ENCODE measurements at regions not wholly inside any gene's neighbourhood (a gene's known extent, or its start where the extent isn't known, plus 50 kb on each side); places are given as distances from the start of the nearest gene placed in this dataset.

- no peak for DNase-seq
These were observed 713.4 kb downstream of the TBC1D32 start for GRCh38 chr6:120620900-120621299.

- DNase-seq, result no peak
These were observed 719.0 kb downstream of the TBC1D32 start for GRCh38 chr6:120615238-120615637.

GRCh38 chr6:120614723-120615122, 719.6 kb downstream of the TBC1D32 start:
- DNase-seq, result no peak

GRCh38 chr6:120608826-120609225, 725.5 kb downstream of the TBC1D32 start:
- no peak for DNase-seq

- DNase-seq, result no peak
These were observed 727.5 kb downstream of the TBC1D32 start for GRCh38 chr6:120606743-120607142.

- DNase-seq, result no peak
These were observed 729.8 kb downstream of the TBC1D32 start for GRCh38 chr6:120604510-120604909.

- no peak for DNase-seq
These were observed 743.7 kb downstream of the TBC1D32 start for GRCh38 chr6:120590611-120591010.

GRCh38 chr6:120588424-120588823, 745.9 kb downstream of the TBC1D32 start:
- no peak for DNase-seq

- no peak for DNase-seq
These were observed 746.9 kb downstream of the TBC1D32 start for GRCh38 chr6:120587381-120587780.

- no peak for DNase-seq
These were observed 750.0 kb downstream of the TBC1D32 start for GRCh38 chr6:120584111-120584760.

GRCh38 chr6:120576061-120576460, 758.2 kb downstream of the TBC1D32 start:
- DNase-seq, result no peak

- DNase-seq, result no peak
These were observed 764.6 kb downstream of the TBC1D32 start for GRCh38 chr6:120569714-120570113.

- no peak for DNase-seq
These were observed 769.5 kb downstream of the TBC1D32 start for GRCh38 chr6:120564779-120565178.

GRCh38 chr6:120558294-120558693, 776.0 kb downstream of the TBC1D32 start:
- no peak for DNase-seq

- no peak for DNase-seq
These were observed 776.7 kb downstream of the TBC1D32 start for GRCh38 chr6:120557554-120557953.

- DNase-seq, result no peak
These were observed 777.8 kb downstream of the TBC1D32 start for GRCh38 chr6:120556491-120556890.

- DNase-seq, result no peak
These were observed 780.9 kb downstream of the TBC1D32 start for GRCh38 chr6:120553353-120553752.

- DNase-seq, result no peak
These were observed 788.9 kb downstream of the TBC1D32 start for GRCh38 chr6:120545353-120545752.

- DNase-seq, result no peak
These were observed 799.3 kb downstream of the TBC1D32 start for GRCh38 chr6:120534954-120535353.

- no peak for DNase-seq
These were observed 807.7 kb downstream of the TBC1D32 start for GRCh38 chr6:120526576-120526975.

- DNase-seq, result no peak
These were observed 819.7 kb downstream of the TBC1D32 start for GRCh38 chr6:120514544-120514943.

GRCh38 chr6:120511712-120512111, 822.6 kb downstream of the TBC1D32 start:
- DNase-seq, result no peak

- no peak for DNase-seq
These were observed 835.6 kb downstream of the TBC1D32 start for GRCh38 chr6:120498711-120499110.

GRCh38 chr6:120496661-120497060, 837.6 kb downstream of the TBC1D32 start:
- no peak for DNase-seq

GRCh38 chr6:120493505-120493904, 840.8 kb downstream of the TBC1D32 start:
- no peak for DNase-seq

Data from NCI-H1930 (cell line).